T47D (cell line): ENCODE measurements at regions not wholly inside any gene's neighbourhood (a gene's known extent, or its start where the extent isn't known, plus 50 kb on each side); places are given as distances from the start of the nearest gene placed in this dataset.

Source experiments
- DNase-seq, 2 experiments: peaks; one replicate each; pipeline versions ENCODE4 v3.0.0 to v3.0.0-alpha.2; 2011 to 2012; ENCODE audit warnings: low read depth in 1 of 2, low spot score in 1 of 2
- JUND ChIP-seq: IDR thresholded peaks from 2 replicates; pipeline ENCODE4 v1.6.1; 2012; ENCODE audit warnings: low read depth
- in situ Hi-C: cut with HindIII; loops from 2 replicates; pipeline ENCODE4 v1.10.0; 2016; ENCODE audit warnings: low sequenced_read_pairs, low pct_unique_long_range_greater_than_20kb

GRCh38 chrX:150165776-150166610, 197.1 kb upstream of the MAMLD1 start:
- in situ Hi-C loops: no loop called here
- TF ChIP-seq JUND: no peak
- no peak for DNase-seq

DNA sequence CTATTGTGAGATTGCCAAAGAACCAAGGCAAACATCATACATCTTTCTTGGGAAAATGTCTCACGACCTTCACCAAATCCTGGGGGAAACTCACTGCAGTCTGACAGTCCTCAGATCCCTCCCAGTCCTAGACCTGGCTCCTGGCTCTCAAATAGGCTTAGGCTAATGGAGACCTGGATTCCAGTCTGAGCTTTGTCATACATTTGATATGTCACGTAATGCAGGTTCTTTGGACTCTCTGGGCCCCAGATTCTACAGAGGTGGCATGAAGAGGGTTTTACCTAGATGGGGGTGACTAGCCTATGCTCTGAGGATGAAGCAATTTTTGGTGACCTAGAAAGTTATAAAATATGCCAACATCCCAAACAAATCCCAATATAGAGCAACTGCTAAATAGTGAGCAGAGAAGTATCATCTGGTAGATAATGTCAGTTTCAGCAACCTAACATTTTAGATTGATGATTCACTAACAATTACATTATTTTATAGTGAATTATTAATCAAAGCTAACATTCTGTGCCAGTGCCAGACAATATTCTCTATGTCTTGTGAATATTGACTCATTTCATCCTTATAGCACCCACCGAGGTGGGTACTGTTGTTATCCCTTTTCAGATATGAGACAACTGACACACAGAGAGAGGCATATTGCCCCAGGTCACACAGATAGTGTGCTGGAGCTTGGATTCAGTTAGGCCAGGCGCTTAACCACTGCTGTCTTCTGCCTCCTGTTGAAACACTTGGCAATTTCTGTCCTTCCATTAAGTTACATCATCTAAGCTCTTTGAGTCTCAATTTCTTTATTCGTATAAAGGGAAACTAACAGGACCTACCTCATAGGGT, 195.4 kb upstream of the MAMLD1 start:
- DNase-seq: no peak
- TF ChIP-seq JUND: no peak
- in situ Hi-C loops: no loop called here

GRCh38 chrX:150182161-150182560, 181.0 kb upstream of the MAMLD1 start:
- in situ Hi-C loops: no loop called here

DNA sequence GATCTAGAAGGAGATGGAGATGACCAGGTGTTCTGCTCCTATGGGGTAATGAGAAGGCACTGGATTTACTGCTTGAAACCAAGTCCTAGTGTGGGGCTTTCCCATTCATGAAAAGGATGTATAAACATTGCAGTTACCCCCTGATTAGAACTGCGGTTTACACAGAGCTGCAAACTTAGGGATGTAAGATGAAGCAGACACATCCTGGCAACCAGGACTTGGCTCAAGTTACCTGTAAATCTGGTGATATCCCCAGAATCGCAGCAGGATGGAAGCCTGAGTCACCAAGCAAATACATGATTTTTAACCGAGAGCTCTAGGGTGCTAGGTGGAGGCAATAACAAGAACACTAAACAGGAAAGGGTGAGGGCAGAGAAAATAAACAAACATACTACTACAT, 178.6 kb upstream of the MAMLD1 start:
- in situ Hi-C loops: no loop called here
- TF ChIP-seq JUND: no peak
- no peak for DNase-seq

More at GRCh38 chrX:150182161-150182560, 181.0 kb upstream of the MAMLD1 start:
- no peak for TF ChIP-seq JUND
- no peak for DNase-seq

GRCh38 chrX:150185766-150186165, 177.4 kb upstream of the MAMLD1 start:
- in situ Hi-C loops: no loop called here
- no peak for TF ChIP-seq JUND
- no peak for DNase-seq

DNA sequence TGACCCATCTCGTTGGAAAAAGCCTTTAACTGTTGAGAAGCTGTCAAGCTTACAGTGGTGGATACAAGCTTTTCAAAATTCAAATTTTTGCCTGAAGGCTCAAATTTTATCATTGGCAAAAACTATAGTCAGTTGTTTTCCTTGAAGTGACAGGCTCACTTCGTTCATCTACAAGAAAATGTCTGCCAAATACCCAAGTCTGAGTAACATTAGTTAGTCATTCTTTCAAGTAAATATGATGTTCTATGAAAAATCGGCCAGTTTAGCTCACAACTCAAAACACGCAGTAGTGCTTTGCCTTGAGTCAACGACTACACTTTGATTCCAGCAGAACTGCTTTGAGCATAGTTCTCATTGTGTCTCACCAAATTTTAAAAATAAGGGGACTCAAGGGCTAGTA, 170.3 kb upstream of the MAMLD1 start:
- no peak for DNase-seq
- in situ Hi-C loops: no loop called here
- no peak for TF ChIP-seq JUND

DNA sequence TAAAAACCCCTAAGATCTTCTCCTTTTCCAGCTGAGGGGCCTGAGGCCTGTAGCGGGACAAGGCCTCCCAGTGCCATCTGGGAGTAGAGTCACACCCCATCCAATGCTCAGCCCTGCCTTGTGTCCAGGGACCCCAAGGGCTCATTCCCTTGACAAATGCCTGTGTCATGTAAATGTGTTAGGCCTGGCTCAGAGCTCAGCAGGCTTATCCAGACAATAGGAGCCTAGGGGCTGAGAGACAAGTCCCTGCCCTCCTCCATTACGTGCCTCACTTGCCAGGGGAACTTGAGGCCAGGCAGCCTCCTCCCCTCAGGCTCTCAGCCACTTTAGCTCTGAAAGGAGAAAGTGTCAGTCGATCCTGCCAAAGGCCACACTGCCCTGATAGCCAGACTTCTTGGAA, 166.8 kb upstream of the MAMLD1 start:
- TF ChIP-seq JUND: no peak
- no peak for DNase-seq
- in situ Hi-C loops: no loop called here

DNA sequence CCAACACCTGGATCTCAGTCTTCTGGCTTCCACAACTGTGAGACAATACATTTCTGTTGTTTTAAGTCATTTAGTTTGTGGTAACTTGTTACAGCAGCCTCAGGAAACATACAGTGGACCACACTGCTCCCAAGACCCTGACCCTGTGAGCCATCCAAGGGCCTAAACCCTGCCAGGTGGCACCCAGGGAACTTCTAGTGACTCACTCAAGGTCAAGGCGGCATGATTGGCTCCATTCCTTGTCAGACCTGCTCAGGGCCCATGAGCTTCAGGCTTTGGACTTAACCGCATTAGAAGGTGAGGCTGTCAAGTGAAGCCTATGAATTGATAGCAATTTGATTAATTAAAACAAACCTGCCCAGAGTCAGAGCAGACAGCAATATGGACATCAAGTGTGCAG, 165.7 kb upstream of the MAMLD1 start:
- no peak for TF ChIP-seq JUND
- in situ Hi-C loops: no loop called here
- no peak for DNase-seq

DNA sequence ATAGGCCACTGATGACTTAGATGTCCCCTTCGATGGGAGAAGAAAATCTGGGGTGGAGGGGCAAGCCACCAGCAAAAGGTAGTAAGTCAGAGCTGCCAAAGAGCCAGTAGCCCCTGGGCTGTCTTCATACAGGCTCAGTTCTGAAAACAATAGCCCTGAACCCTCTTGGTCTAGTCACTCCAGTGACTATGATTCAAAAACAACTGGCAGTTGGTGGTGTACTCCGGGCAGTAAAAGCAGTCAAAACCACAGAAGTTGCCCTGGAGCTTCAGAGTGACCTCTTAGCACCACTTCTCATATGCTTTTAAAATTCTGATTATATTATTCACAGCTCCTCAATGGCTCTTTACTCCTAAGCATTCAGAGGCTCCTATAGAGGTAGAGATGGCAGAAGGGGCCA, 164.3 kb upstream of the MAMLD1 start:
- no peak for TF ChIP-seq JUND
- no peak for DNase-seq
- in situ Hi-C loops: no loop called here

DNA sequence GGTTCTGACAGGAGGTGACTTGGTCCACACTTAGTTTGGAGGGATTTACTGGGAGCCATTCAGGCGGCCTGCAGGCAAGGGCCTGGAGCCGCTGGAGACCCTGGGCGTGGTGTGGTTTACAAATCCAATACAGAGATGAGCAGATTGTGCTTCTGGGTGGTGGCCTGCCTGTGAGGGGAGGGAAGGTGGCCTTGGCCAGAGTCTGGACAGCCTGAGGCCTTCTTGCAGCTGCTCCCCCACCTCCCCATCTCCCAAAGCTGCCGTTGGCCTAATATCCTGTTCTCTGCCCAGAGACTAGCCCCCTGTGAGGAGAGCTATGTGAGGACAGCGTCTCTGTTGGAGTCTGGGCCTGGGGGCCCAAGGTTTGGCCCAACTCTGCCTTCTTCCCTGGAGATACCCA, 163.9 kb upstream of the MAMLD1 start:
- no peak for TF ChIP-seq JUND
- no peak for DNase-seq
- in situ Hi-C loops: no loop called here

- in situ Hi-C loops: no loop called here
- DNase-seq: no peak
- TF ChIP-seq JUND: no peak
Observed at GRCh38 chrX:150199803-150200202, 163.3 kb upstream of the MAMLD1 start.

DNA sequence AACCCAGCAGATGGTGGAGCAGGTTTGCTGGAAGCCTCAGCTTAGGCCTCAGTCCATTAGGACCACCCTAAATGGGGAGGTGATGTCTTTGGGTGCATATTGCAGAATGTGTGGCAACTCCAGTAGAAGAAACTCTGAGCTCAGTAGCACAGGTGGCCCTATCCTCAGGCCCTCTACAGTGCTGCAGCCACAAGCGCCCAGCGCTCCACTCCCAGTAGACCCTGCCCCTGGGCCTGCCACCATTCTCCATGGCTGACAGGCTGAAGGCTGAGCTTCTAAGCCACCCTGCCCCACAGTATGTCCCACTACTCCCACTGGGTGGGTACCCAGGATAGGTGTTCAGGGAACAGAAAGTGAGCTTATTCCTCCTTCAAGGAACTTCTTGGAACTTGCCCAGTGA, 162.8 kb upstream of the MAMLD1 start:
- in situ Hi-C loops: no loop called here
- no peak for TF ChIP-seq JUND
- DNase-seq: no peak

DNA sequence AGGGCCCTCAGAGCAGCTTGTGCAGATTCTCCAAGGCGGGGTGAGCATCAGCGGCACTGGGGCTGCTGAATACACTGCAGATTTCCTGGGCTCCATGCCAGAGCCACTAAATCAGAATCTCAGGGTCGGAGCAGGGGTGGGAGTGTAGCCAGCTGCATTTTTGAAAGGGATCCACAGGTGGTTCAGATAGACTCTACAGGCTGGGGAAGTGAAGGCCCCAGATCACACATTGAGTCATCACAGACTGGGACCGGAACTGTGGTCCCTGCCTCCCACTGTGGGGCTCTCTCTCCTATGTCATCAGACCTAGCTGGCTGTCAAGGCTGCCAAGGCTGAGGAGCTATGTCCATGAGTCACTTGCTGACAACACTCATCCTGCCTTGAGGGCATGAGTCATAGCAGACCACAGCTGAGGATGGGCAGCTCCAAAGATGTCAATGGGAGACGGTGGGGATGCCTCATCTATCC, 162.3 kb upstream of the MAMLD1 start:
- DNase-seq: peak in 1 of 2 experiments; percentile 2
- in situ Hi-C loops: no loop called here
- no peak for TF ChIP-seq JUND

GRCh38 chrX:150201391-150201790, 161.7 kb upstream of the MAMLD1 start:
- DNase-seq: no peak

More at GRCh38 chrX:150201391-150201790, 161.7 kb upstream of the MAMLD1 start:
- in situ Hi-C loops: no loop called here
- no peak for TF ChIP-seq JUND
